ENCODE measurements at regions not wholly inside any gene's neighbourhood (a gene's known extent, or its start where the extent isn't known, plus 50 kb on each side); places are given as distances from the start of the nearest gene placed in this dataset.

DNA sequence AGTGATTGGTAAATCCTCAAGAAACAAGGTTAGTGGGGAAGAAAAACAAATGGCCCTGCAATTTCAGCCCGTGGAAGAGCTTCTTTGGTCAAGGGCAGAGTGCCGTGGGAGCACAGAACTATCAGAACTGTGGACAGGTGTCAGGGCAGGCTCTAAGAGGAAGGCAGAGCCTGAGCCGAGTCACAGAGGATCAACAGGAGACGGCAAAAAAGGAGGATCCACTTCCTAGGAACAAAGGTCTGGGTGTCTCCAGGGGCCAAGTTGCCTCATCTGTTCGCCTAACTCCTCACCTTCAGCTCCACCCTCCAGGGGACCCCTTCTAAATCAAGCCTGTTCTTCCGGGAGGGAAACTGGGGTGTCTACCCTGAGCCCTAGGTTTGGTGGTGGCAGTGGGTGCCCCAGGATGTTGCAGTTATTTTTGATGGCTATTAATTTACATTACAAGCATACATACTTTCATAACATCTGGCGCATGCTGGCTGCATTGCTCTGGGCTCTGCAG, 88.0 kb downstream of the FEM1C start:
- TF ChIP-seq, protein P1, sequence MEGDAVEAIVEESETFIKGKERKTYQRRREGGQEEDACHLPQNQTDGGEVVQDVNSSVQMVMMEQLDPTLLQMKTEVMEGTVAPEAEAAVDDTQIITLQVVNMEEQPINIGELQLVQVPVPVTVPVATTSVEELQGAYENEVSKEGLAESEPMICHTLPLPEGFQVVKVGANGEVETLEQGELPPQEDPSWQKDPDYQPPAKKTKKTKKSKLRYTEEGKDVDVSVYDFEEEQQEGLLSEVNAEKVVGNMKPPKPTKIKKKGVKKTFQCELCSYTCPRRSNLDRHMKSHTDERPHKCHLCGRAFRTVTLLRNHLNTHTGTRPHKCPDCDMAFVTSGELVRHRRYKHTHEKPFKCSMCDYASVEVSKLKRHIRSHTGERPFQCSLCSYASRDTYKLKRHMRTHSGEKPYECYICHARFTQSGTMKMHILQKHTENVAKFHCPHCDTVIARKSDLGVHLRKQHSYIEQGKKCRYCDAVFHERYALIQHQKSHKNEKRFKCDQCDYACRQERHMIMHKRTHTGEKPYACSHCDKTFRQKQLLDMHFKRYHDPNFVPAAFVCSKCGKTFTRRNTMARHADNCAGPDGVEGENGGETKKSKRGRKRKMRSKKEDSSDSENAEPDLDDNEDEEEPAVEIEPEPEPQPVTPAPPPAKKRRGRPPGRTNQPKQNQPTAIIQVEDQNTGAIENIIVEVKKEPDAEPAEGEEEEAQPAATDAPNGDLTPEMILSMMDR (IDR thresholded peaks at IDR 0.05; ENCODE audit: low read depth, low read length, missing input control) = no peak
- no peak for TF ChIP-seq TAF1 (conservative IDR thresholded peaks at IDR 0.05)

All from liver (tissue), 3 donors.